A673 (cell line): ENCODE measurements at regions not wholly inside any gene's neighbourhood (a gene's known extent, or its start where the extent isn't known, plus 50 kb on each side); places are given as distances from the start of the nearest gene placed in this dataset.

Source experiments
- BruUV-seq: library from RNA; stranded (reverse); fragments of 400-500 nt; replicated peaks from 2 replicates; lab custom pipeline; 2021; lab: Mats Ljungman, UMichigan
- CTCF ChIA-PET: fragments of 300-600 bp; sonication (Branson Sonifier 250); formaldehyde crosslinking; loops from one replicate; lab custom pipeline; 2022; ENCODE audit warnings: antibody characterized with exemption; lab: Charles Lee
- POLR2A ChIA-PET: fragments of 300-600 bp; sonication (Branson Sonifier 250); formaldehyde crosslinking; loops from one replicate; lab custom pipeline; 2022; ENCODE audit warnings: antibody characterized with exemption; ENCODE audit not compliant: low non-redundant PET; lab: Charles Lee
- DNase-seq: peaks from one replicate; pipeline ENCODE4 v3.0.0-alpha.2; 2015; ENCODE audit warnings: low spot score
- H3K27ac ChIP-seq: fragments of 200-600 bp; sonication (generic); 2 replicates; pipeline ENCODE4 v1.5.1; 2016; ENCODE audit warnings: mixed run types, low read depth, mild to moderate bottlenecking, mixed read lengths, antibody characterized with exemption, low read length; ENCODE audit not compliant: poor library complexity, severe bottlenecking
- H3K27me3 ChIP-seq: fragments of 200-600 bp; sonication (generic); replicated peaks from 2 replicates; pipeline ENCODE4 v1.6.1; 2017; ENCODE audit warnings: mixed run types, low read depth, mild to moderate bottlenecking, mixed read lengths, antibody characterized with exemption, low read length; ENCODE audit not compliant: insufficient read depth, poor library complexity
- H3K36me3 ChIP-seq: fragments of 200-600 bp; sonication (generic); 2 replicates; pipeline ENCODE4 v1.6.1; 2016; ENCODE audit warnings: mixed run types, mild to moderate bottlenecking, mixed read lengths, antibody characterized with exemption, low read length; ENCODE audit not compliant: insufficient read depth, poor library complexity, severe bottlenecking
- H3K4me1 ChIP-seq: fragments of 200-600 bp; sonication (generic); 2 replicates; pipeline ENCODE4 v1.6.1; 2017; ENCODE audit warnings: mixed run types, mild to moderate bottlenecking, mixed read lengths, antibody characterized with exemption, low read length; ENCODE audit not compliant: insufficient read depth, poor library complexity, severe bottlenecking
- H3K4me3 ChIP-seq: fragments of 200-600 bp; sonication (generic); 2 replicates; pipeline ENCODE4 v1.5.1; 2016; ENCODE audit warnings: low read depth, mixed run types, mild to moderate bottlenecking, mixed read lengths, low read length; ENCODE audit not compliant: poor library complexity, severe bottlenecking
- H3K9me3 ChIP-seq: fragments of 200-600 bp; sonication (generic); 2 replicates; pipeline ENCODE4 v1.6.1; 2016; ENCODE audit warnings: mixed run types, low read depth, mild to moderate bottlenecking, mixed read lengths, antibody characterized with exemption, low read length; ENCODE audit not compliant: poor library complexity, severe bottlenecking
- CTCF ChIP-seq: fragments of 300-800, 200-600 bp; sonication (generic); conservative IDR thresholded peaks from 2 replicates; pipeline ENCODE4 v1.5.1; 2017; ENCODE audit warnings: low read depth, mild to moderate bottlenecking, antibody characterized with exemption, low read length, moderate library complexity, mixed read lengths
- EZH2 ChIP-seq: fragments of 200-600 bp; sonication (generic); IDR thresholded peaks from 2 replicates; pipeline ENCODE4 v1.6.1; 2017; ENCODE audit warnings: borderline replicate concordance, low read depth, mild to moderate bottlenecking, mixed read lengths, antibody characterized with exemption, low read length; ENCODE audit not compliant: poor library complexity, severe bottlenecking
- intact Hi-C: fragments of 100-400 bp; cut with micrococcal nuclease; formaldehyde crosslinking; loops from one replicate; pipeline ENCODE4 v1.10.0; 2022; ENCODE audit not compliant: unreplicated experiment

GRCh38 chr10:8437896-8438295, 383.4 kb downstream of the GATA3 start:
- no peaks in the 10 kb centered on the region for H3K27me3 ChIP-seq
- H3K36me3 ChIP-seq = no peaks in the 10 kb centered on the region
- H3K9me3 ChIP-seq = no peaks in the 10 kb centered on the region
- H3K4me1 ChIP-seq = no peaks in the 10 kb centered on the region
- ChIA-PET POLR2A (no interaction called here), CTCF (no interaction called here)
- no peak for DNase-seq
- H3K4me3 ChIP-seq = no peak overlapping the region
- no peak for TF ChIP-seq CTCF
- no peak overlapping the region for H3K27ac ChIP-seq
- no TSS peak for BruUV-seq
- intact Hi-C loops = no loop called here

GRCh38 chr10:8438603-8439002, 384.1 kb downstream of the GATA3 start:
- no peak for DNase-seq

GRCh38 chr10:8439040-8439439, 384.6 kb downstream of the GATA3 start:
- CTCF ChIA-PET = no interaction called here
- BruUV-seq = no TSS peak

More at GRCh38 chr10:8438603-8439002, 384.1 kb downstream of the GATA3 start:
- no peaks in the 10 kb centered on the region for H3K4me1 ChIP-seq
- H3K27ac ChIP-seq = no peak overlapping the region
- TF ChIP-seq CTCF (no peak), EZH2 (no peak)
- no peaks in the 10 kb centered on the region for H3K27me3 ChIP-seq
- H3K4me3 ChIP-seq = no peak overlapping the region
- BruUV-seq = no TSS peak
- H3K9me3 ChIP-seq = no peaks in the 10 kb centered on the region
- ChIA-PET CTCF (no interaction called here), POLR2A (no interaction called here)
- intact Hi-C loops = no loop called here
- no peaks in the 10 kb centered on the region for H3K36me3 ChIP-seq

More at GRCh38 chr10:8439040-8439439, 384.6 kb downstream of the GATA3 start:
- H3K9me3 ChIP-seq = no peaks in the 10 kb centered on the region
- no peaks in the 10 kb centered on the region for H3K27me3 ChIP-seq
- no peak for TF ChIP-seq CTCF
- no peak for TF ChIP-seq EZH2
- H3K4me3 ChIP-seq = no peak overlapping the region
- no peaks in the 10 kb centered on the region for H3K36me3 ChIP-seq
- DNase-seq = no peak
- H3K4me1 ChIP-seq = no peaks in the 10 kb centered on the region
- POLR2A ChIA-PET = no interaction called here
- intact Hi-C loops = no loop called here
- H3K27ac ChIP-seq = no peak overlapping the region
